Activated CD4-positive, alpha-beta T cell treated with anti-CD3 and anti-CD28 coated beads, Interleukin-2, amount 10 ng/mL, durations not matched to agents 7 days and 5 days (primary cell): ENCODE measurements at regions not wholly inside any gene's neighbourhood (a gene's known extent, or its start where the extent isn't known, plus 50 kb on each side); places are given as distances from the start of the nearest gene placed in this dataset.
"Not testable (repeated sequence)": the region's sequence is repeated elsewhere in the genome, so short reads cannot be mapped to it uniquely, and the experiment has no call there.

Experiments used
- CTCF ChIA-PET: fragments of 350-600 bp; sonication (Branson Sonifier 250); formaldehyde crosslinking; loops from one replicate; lab custom pipeline; 2021; ENCODE audit warnings: antibody characterized with exemption; lab: Charles Lee
- POLR2A ChIA-PET: fragments of 350-600 bp; sonication (Branson Sonifier 250); formaldehyde crosslinking; loops from one replicate; lab custom pipeline; 2021; ENCODE audit warnings: antibody characterized with exemption; lab: Charles Lee
- DNase-seq: peaks from one replicate; pipeline ENCODE4 v3.0.0-alpha.2; 2020
- H3K27ac Mint-ChIP-seq: one replicate; pipeline ENCODE4 v1.8.0; 2021; ENCODE audit warnings: mild to moderate bottlenecking, moderate library complexity, mixed read lengths
- H3K27me3 Mint-ChIP-seq: one replicate; pipeline ENCODE4 v1.8.0; 2021; ENCODE audit warnings: mixed read lengths
- H3K36me3 Mint-ChIP-seq: one replicate; pipeline ENCODE4 v1.8.0; 2021; ENCODE audit warnings: low read depth, mixed read lengths
- H3K4me1 Mint-ChIP-seq: one replicate; pipeline ENCODE4 v1.8.0; 2021; ENCODE audit warnings: mixed read lengths
- H3K4me3 Mint-ChIP-seq: one replicate; pipeline ENCODE4 v1.8.0; 2021; ENCODE audit warnings: mild to moderate bottlenecking, moderate library complexity, mixed read lengths
- H3K9me3 Mint-ChIP-seq: one replicate; pipeline ENCODE4 v1.8.0; 2021; ENCODE audit warnings: mixed read lengths

DNA sequence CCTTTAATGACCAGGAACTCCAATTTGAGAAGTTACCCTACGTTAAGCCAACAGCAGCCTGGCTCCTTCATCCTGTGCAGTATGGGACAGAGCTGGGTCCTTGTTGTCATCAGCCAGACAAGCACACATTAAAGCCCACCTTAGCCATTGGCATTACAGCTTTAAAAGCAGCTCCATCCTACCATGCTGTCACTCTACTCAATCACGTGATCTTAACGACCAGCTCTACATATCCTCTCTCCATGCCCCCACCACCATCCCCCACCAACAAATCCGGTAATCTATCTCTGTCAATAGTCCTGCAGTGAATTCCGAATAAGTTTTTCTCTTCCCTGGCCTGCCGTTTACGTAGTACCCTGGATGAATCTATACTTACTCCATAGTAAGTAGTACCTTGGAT lies 82.9 kb upstream of the DGKG start:
- no peak overlapping the region for H3K27ac Mint-ChIP-seq
- no peaks in the 10 kb centered on the region for H3K4me1 Mint-ChIP-seq
- POLR2A ChIA-PET, result no interaction called here
- no peaks in the 10 kb centered on the region for H3K27me3 Mint-ChIP-seq
- CTCF ChIA-PET, result interaction anchor here (0.6 to 0.9 kb wide), 2 partner anchors 371 to 851 kb away, joined by 3 to 4 read pairs; no protein-coding TSS in a partner anchor
- H3K9me3 Mint-ChIP-seq, result no peaks in the 10 kb centered on the region
- no peak for DNase-seq
- H3K36me3 Mint-ChIP-seq, result no peaks in the 10 kb centered on the region
- no peak overlapping the region for H3K4me3 Mint-ChIP-seq

DNA sequence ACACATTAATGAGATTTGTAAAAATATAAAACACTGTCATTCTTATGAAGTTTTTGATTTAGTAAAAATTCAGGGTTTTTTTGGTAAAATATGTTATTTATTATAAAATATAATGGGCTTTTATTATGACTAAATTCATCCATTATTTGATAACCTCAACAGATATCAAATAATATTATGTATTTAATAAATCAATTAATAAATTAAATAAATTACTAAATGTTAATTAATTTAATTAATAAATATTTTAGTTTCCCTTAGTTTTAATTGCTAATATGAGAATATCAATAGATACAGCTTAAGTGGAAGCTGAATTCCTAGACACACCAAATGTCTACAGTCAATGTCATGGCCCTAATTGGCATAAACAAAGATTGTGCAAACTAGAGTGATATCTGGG lies 82.3 kb upstream of the DGKG start:
- DNase-seq, result no peak
- Mint-ChIP-seq H3K4me1 (no peaks in the 10 kb centered on the region), H3K36me3 (no peaks in the 10 kb centered on the region), H3K9me3 (no peaks in the 10 kb centered on the region), H3K27me3 (no peaks in the 10 kb centered on the region), H3K4me3 (no peak overlapping the region), H3K27ac (no peak overlapping the region)
- POLR2A ChIA-PET, result no interaction called here
- CTCF ChIA-PET, result interaction anchor here (0.6 to 0.9 kb wide), 2 partner anchors 370 to 850 kb away, joined by 3 to 4 read pairs; no protein-coding TSS in a partner anchor

DNA sequence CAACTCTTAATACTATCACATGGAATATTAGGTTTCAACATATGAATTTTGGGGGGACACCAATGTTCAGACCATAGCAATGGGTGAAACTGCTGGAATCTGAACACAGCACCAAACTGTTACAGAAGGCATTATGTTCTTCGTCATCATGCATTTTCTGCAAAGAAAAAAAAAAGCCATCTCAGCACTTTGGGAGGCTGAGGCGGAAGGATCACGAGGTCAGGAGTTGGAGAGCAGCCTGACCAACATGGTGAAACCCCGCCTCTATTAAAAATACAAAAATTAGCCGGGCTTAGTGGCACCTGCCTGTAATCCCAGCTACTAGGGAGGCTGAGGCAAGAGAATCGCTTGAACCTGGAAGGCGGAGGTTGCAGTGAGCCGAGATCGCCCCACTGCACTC lies 80.9 kb upstream of the DGKG start:
- POLR2A ChIA-PET, H3K4me1 Mint-ChIP-seq: not testable (repeated sequence)
- CTCF ChIA-PET, result interaction anchor here (1.5 kb wide), 1 partner anchor 23 kb away, joined by 3 read pairs; no protein-coding TSS in a partner anchor

DNA sequence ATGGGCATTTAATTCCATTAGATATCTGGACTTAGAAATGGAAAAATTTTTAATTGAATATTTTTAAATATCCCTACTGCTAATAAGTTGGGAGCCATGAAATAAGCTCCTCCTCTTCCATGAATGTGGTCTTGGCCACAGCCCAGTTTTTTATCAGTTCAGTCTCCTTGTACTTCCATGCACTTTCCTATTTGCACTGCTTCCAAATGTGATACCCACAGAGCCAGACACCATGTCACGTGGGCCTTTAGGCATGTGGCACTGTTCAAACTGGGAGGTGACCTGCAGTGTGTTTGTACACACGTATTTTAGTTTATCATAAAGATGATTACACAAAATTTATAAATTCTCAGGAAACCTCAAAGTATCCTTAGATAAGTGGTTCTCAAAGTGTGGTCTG lies 80.1 kb upstream of the DGKG start:
- no peak overlapping the region for H3K4me3 Mint-ChIP-seq
- ChIA-PET CTCF (no interaction called here), POLR2A (no interaction called here)
- DNase-seq, result no peak
- H3K9me3 Mint-ChIP-seq, result no peaks in the 10 kb centered on the region
- H3K36me3 Mint-ChIP-seq, result no peaks in the 10 kb centered on the region
- no peaks in the 10 kb centered on the region for H3K4me1 Mint-ChIP-seq
- H3K27ac Mint-ChIP-seq, result no peak overlapping the region
- no peaks in the 10 kb centered on the region for H3K27me3 Mint-ChIP-seq

More for the DNA sequence above, 80.9 kb upstream of the DGKG start:
- not testable (repeated sequence) for H3K4me3 Mint-ChIP-seq, H3K27ac Mint-ChIP-seq, H3K36me3 Mint-ChIP-seq, H3K9me3 Mint-ChIP-seq, H3K27me3 Mint-ChIP-seq, DNase-seq

DNA sequence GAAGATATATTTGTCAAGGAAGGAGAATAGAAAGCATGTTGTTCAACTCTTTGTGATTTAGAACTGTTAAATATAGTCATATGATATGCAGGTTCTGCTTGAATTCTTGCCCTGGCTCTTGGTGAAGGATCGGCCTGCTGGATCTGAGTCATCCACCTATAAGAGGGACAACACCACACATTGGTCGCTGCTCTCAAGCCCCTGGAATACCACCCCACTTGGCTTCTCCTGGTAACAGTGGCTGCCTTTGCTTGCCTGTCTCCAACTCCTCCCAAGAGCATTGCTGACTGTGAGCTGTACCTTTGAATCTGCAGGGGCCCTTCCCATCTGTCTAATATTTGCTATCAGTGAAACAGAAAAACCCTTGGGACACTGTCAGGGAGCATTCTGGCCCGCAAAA lies 78.9 kb upstream of the DGKG start:
- no peaks in the 10 kb centered on the region for H3K4me1 Mint-ChIP-seq
- no peak overlapping the region for H3K4me3 Mint-ChIP-seq
- no peak overlapping the region for H3K27ac Mint-ChIP-seq
- POLR2A ChIA-PET, result no interaction called here
- CTCF ChIA-PET, result no interaction called here
- no peak for DNase-seq
- no peaks in the 10 kb centered on the region for H3K36me3 Mint-ChIP-seq
- H3K27me3 Mint-ChIP-seq, result no peaks in the 10 kb centered on the region
- no peaks in the 10 kb centered on the region for H3K9me3 Mint-ChIP-seq

DNA sequence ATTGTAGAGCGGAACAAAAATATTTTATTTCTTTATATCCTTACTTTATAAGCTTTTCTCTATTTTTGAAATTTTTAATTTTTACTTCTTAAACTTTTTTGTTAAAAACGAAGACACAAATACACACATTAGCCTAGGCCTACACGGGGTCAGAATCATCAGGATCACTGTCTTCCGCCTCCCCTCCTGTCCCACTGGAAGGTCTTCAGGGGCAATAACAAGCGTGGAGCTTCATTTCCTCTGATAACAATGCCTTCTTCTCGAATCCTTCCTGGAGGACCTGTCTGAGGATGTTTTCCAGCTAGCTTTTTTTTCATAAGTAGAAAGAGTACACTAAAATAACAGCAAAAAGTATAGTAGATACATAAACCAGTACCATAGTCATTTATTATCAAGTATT lies 77.7 kb upstream of the DGKG start:
- ChIA-PET CTCF (no interaction called here), POLR2A (no interaction called here)
- Mint-ChIP-seq H3K9me3 (no peaks in the 10 kb centered on the region), H3K27me3 (no peaks in the 10 kb centered on the region), H3K4me3 (no peak overlapping the region), H3K4me1 (no peaks in the 10 kb centered on the region), H3K36me3 (no peaks in the 10 kb centered on the region), H3K27ac (no peak overlapping the region)
- no peak for DNase-seq

DNA sequence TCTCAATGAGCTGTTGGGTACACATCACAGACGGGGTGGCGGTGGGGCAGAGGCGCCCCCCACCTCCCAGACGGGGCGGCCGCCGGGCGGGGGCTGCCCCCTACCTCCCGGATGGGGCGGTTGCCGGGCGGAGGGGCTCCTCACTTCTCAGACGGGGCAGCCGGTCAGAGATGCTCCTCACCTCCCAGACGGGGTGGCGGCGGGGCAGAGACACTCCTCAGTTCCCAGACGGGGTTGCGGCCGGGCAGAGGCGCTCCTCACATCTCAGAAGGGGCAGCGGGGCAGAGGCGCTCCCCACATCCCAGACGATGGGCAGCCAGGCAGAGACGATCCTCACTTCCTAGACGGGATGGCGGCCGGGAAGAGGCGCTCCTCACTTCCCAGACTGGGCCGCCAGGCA lies 73.3 kb upstream of the DGKG start:
- not testable (repeated sequence) for H3K4me3 Mint-ChIP-seq, H3K27me3 Mint-ChIP-seq, H3K4me1 Mint-ChIP-seq

DNA sequence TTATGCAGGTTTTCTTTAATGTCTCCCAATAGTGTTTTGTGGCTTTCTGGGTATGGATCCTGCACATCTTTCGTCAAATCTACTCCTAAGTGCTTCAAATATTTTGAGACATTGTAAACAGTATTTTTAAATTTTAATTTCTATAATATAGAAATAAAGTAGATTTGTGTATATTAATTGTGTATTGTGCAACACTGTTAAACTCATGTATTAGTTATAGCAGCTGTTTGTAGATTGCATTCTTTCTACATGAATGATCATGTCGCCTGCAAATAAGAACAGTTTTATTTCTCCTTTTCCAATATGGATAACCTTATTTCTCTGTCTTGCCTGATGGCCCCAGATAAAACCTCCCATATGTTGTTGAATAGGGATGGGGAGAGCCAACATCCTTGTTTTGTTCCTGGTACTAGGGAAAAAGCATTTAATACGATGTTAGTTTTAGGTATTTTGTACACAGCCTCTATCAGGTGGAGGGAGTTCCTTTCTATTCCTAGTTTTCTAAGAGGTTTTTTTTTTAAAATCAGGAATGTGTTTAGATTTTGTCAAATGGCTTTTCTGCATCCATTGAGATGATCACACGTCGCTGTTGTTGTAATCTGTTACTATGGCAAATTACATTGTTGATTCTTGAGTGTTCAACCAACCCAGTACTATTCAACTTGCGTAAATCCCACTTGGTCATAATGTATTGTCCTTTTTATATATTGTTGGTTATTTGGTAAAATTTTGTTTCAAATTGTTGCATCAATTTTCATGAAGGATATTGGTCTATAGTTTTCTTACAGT lies 71.1 kb upstream of the DGKG start:
- ChIA-PET POLR2A (no interaction called here), CTCF (interaction anchor here (0.6 kb wide), 1 partner anchor 10 kb away, joined by 3 read pairs; no protein-coding TSS in a partner anchor)
- DNase-seq, result no peak
- no peak overlapping the region for H3K4me3 Mint-ChIP-seq
- no peaks in the 10 kb centered on the region for H3K27me3 Mint-ChIP-seq
- H3K4me1 Mint-ChIP-seq, result no peaks in the 10 kb centered on the region
- H3K36me3 Mint-ChIP-seq, result no peaks in the 10 kb centered on the region
- H3K27ac Mint-ChIP-seq, result no peak overlapping the region
- H3K9me3 Mint-ChIP-seq, result no peaks in the 10 kb centered on the region

More for the DNA sequence above, 73.3 kb upstream of the DGKG start:
- CTCF ChIA-PET, H3K27ac Mint-ChIP-seq, H3K9me3 Mint-ChIP-seq, H3K36me3 Mint-ChIP-seq, DNase-seq, POLR2A ChIA-PET: not testable (repeated sequence)

DNA sequence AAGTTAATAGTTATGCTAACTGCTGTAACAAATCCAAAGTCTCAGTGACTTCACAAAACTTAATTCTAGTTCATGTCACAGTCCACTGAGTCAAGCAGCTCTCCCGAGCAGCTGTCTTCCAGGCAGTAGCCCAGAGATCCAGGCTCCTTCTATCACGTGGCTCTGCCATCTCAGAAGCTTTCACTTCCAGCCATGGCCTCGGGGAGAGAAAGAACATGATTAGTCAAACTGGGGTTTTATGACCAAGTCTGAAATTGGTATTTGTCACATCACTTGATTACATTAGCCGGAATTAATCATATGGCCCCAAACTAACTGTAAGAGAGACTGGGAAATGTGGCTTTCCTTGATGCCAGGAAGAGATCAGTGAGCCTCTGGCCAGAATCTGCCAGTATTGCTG lies 70.2 kb upstream of the DGKG start:
- Mint-ChIP-seq H3K9me3 (no peaks in the 10 kb centered on the region), H3K4me3 (no peak overlapping the region), H3K27me3 (no peaks in the 10 kb centered on the region), H3K36me3 (no peaks in the 10 kb centered on the region), H3K27ac (no peak overlapping the region), H3K4me1 (no peaks in the 10 kb centered on the region)
- DNase-seq, result no peak
- POLR2A ChIA-PET, result no interaction called here
- CTCF ChIA-PET, result interaction anchor here (0.6 to 1.7 kb wide), 2 partner anchors 9 to 36 kb away, joined by 3 read pairs; no protein-coding TSS in a partner anchor

DNA sequence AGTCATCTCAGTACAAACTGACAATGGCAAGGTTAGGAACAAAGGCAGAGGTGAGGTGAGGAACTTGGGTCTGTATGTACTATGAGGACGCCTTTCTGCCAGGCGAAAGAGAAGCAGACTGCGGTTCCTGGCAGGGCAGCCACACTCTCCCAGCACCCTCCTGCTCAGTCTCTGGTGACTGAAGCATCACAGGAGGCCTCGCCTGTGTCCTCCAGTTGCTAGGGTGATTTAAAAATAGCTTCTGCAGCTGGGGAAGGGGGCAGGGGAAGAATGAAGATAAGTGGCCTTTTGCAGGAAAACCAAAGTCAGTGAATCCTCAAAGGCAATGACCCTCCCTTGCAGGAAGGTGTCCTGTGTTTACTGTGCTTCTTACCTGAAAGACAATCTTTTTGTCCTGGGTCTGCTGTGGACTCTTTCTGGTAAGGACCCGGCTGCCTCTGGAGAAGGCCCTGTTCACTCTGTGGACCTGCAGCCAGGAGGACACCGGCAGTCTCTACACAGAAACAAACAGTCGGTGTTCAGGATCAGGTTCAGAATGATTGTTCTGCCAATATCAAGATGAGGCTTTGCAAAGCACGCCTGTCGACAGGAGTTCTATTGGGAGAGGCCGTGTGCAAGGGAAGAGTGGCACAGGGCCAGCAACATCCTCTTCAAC lies 65.7 kb upstream of the DGKG start:
- H3K27ac Mint-ChIP-seq, result no peak overlapping the region
- no peak overlapping the region for H3K4me3 Mint-ChIP-seq
- no peaks in the 10 kb centered on the region for H3K4me1 Mint-ChIP-seq
- DNase-seq, result no peak
- no peaks in the 10 kb centered on the region for H3K27me3 Mint-ChIP-seq
- CTCF ChIA-PET, result no interaction called here
- H3K36me3 Mint-ChIP-seq, result no peaks in the 10 kb centered on the region
- no peaks in the 10 kb centered on the region for H3K9me3 Mint-ChIP-seq
- POLR2A ChIA-PET, result no interaction called here

DNA sequence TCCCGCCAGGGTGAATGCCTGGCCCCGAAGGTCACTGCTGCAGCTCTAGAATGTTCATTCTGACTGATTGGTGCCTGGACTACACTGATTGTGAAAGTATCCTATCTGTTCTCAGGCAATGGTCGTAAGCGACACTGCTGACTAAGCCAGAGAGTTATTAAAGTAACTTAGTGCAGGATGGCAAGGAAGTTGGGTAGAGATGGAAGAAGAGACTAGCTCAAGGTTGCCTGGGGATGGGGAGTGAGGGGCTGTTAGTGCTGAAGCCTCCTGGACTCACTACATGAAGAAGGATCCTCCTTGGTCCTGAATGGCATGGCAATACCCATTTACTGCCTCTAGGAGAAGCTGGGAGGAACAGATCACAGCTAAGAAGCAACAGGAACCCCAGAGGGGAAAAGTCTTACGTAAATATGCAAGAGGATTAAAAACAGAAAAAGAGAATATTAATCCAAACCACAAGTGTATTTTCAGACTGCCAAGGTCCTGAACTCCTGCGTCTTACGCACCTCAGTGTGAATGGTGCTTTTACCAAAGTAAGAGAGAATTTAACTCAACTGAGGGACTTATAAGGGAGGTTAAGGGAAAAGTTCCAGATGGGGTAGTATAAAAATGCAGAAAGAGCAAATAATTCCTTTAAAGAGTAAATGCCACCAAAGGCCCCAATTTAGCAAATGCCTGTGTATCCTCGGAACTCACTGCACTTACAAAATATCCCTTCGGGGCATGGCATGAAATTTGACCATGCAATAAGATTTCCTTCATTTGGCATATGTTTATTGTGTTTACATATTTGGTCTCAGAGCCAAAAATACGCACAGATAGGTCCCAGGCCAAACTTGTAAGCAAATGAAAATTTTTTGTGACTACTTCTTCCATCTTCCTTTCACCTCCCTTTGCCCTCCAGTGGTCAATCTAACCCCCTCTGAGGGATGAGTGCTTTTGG lies 64.0 kb upstream of the DGKG start:
- H3K4me3 Mint-ChIP-seq, result no peak overlapping the region
- peaks cover 4% of the 10 kb centered on the region for H3K27me3 Mint-ChIP-seq
- no peak for DNase-seq
- H3K4me1 Mint-ChIP-seq, result no peaks in the 10 kb centered on the region
- H3K36me3 Mint-ChIP-seq, result no peaks in the 10 kb centered on the region
- H3K9me3 Mint-ChIP-seq, result no peaks in the 10 kb centered on the region
- CTCF ChIA-PET, result interaction anchor here (0.5 kb wide), 1 partner anchor 305 kb away, joined by 3 read pairs; no protein-coding TSS in a partner anchor
- H3K27ac Mint-ChIP-seq, result no peak overlapping the region
- POLR2A ChIA-PET, result no interaction called here

DNA sequence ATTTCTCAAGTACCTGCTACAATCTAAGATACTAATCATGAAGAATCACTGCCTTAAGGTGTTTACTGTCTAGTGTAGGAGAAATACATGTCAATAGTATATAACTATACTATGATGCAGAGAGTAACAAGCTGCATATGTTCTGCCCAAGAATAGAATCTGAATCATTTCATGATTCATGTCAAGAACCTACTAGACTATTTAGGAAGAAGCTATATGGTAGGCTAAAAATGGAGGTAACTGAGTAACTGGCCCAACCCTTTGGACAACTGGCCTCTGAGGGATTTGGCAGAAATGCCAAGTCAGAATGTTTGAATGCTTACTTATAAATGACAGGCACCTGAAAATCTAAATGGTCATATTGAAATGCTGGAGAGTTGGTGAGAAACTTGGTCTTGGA lies 59.9 kb upstream of the DGKG start:
- Mint-ChIP-seq H3K36me3 (no peaks in the 10 kb centered on the region), H3K27me3 (peaks cover 8% of the 10 kb centered on the region), H3K4me3 (no peak overlapping the region), H3K4me1 (no peaks in the 10 kb centered on the region), H3K27ac (no peak overlapping the region), H3K9me3 (no peaks in the 10 kb centered on the region)
- no peak for DNase-seq
- ChIA-PET POLR2A (no interaction called here), CTCF (no interaction called here)
